ENCODE measurements at regions not wholly inside any gene's neighbourhood (a gene's known extent, or its start where the extent isn't known, plus 50 kb on each side); places are given as distances from the start of the nearest gene placed in this dataset.

DNA sequence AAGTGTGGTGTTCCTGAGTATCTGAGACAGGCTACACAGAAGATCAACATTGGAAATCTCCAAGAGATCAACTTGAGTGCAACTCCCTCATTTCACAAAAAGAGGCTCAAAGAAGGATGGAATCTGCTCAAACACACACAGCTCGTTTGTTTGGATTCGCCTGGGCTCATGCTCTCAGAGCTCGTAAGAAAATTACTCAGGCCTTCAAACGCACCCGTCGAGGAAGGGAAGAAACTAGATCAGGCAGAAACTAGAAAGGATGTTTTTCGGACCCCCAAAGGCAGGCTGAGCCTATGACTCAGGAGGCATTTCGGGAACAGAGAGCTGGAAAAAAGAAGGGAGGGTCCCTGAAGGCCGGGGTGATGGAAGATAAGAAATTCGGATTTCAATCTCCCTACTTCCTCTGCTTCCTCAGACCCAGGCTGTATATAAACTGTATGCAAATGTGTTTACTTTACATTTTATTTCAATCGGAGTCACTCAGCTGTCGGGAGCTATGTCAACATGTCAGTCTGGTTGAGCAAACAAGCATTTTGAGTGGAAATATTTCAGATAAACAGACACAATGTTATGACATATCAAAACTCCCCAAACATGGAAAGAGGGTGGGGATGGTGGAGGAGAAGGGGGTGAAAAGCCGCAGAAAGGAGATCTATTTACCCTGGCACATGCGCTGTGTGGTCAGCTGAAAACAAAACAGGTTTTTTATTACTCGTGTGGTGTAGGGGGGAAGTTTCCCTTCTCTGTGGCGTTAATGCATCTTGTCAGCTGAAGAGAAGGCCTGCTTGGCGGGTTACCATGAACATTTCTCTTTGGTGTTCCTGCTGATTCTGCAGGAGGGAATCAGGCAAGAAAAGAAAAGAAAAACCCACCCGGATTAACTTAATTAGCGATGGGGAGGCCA is 129.1 kb upstream of the TBX3 start:
- no peak for TF ChIP-seq EZH2phosphoT487 (IDR thresholded peaks at IDR 0.05; ENCODE audit: insufficient read depth, low read depth)
- TF ChIP-seq EZH2 (IDR thresholded peaks at IDR 0.05; ENCODE audit: insufficient read depth, poor library complexity, severe bottlenecking), result no peak

All from GM23248 (cell line).